ENCODE measurements at regions not wholly inside any gene's neighbourhood (a gene's known extent, or its start where the extent isn't known, plus 50 kb on each side); places are given as distances from the start of the nearest gene placed in this dataset.

GRCh38 chr9:78577156-78577906, 280.4 kb downstream of the PSAT1 start:
- no peak for TF ChIP-seq CTCF (conservative IDR thresholded peaks at IDR 0.05 in 1 of 2, IDR thresholded peaks at IDR 0.05 in 1 of 2; ENCODE audit: low read depth in 1 of 2, low read length in 2 of 2)
- TF ChIP-seq EZH2 (IDR thresholded peaks at IDR 0.05; ENCODE audit: low read length, missing control alignments) = no peak
